Left hindlimb (tissue), 1 donor: ENCODE measurements at regions not wholly inside any gene's neighbourhood (a gene's known extent, or its start where the extent isn't known, plus 50 kb on each side); places are given as distances from the start of the nearest gene placed in this dataset.
"Not testable (repeated sequence)": the region's sequence is repeated elsewhere in the genome, so short reads cannot be mapped to it uniquely, and the experiment has no call there.

Experiments
- DNase-seq: peaks from one replicate; pipeline ENCODE4 v3.0.0-alpha.2; 2018

GRCh38 chr2:196284144-196284844 lies 112.9 kb upstream of the STK17B start:
- DNase-seq = peak; percentile 72

GRCh38 chr2:196284866-196285557 lies 113.6 kb upstream of the STK17B start:
- DNase-seq = no peak

GRCh38 chr2:196286821-196287220 lies 115.4 kb upstream of the STK17B start:
- DNase-seq = no peak

GRCh38 chr2:196287523-196287922 lies 116.1 kb upstream of the STK17B start:
- DNase-seq = no peak

- DNase-seq = no peak
Observed at GRCh38 chr2:196288006-196288538, 116.7 kb upstream of the STK17B start.

GRCh38 chr2:196289000-196289399 lies 117.6 kb upstream of the STK17B start:
- no peak for DNase-seq

- no peak for DNase-seq
Observed at GRCh38 chr2:196290136-196290535, 118.8 kb upstream of the STK17B start.

- DNase-seq = no peak
Observed at GRCh38 chr2:196290569-196290968, 119.2 kb upstream of the STK17B start.

GRCh38 chr2:196291426-196291825 lies 120.0 kb upstream of the STK17B start:
- DNase-seq = no peak

GRCh38 chr2:196291873-196292800 lies 120.8 kb upstream of the STK17B start:
- peak; percentile 57 for DNase-seq

- DNase-seq = no peak
Observed at GRCh38 chr2:196293751-196294515, 122.6 kb upstream of the STK17B start.

- DNase-seq = no peak
Observed at GRCh38 chr2:196294516-196294909, 123.1 kb upstream of the STK17B start.

GRCh38 chr2:196295005-196295404 lies 123.6 kb upstream of the STK17B start:
- no peak for DNase-seq

GRCh38 chr2:196298106-196298723 lies 126.8 kb upstream of the STK17B start:
- not testable (repeated sequence) for DNase-seq

GRCh38 chr2:196307775-196308305 lies 136.5 kb upstream of the STK17B start:
- no peak for DNase-seq

GRCh38 chr2:196309691-196310090 lies 138.3 kb upstream of the STK17B start:
- no peak for DNase-seq

GRCh38 chr2:196314157-196314556 lies 142.8 kb upstream of the STK17B start:
- DNase-seq = no peak

GRCh38 chr2:196314780-196315179 lies 143.4 kb upstream of the STK17B start:
- DNase-seq = no peak

GRCh38 chr2:196315388-196316049 lies 144.1 kb upstream of the STK17B start:
- DNase-seq = no peak

- no peak for DNase-seq
Observed at GRCh38 chr2:196316050-196316430, 144.7 kb upstream of the STK17B start.
